GM12865 (cell line): ENCODE measurements at regions not wholly inside any gene's neighbourhood (a gene's known extent, or its start where the extent isn't known, plus 50 kb on each side); places are given as distances from the start of the nearest gene placed in this dataset.

Experiments
- DNase-seq: peaks from one replicate; pipeline ENCODE4 v3.0.0; 2010; ENCODE audit warnings: low read depth
- H3K4me3 ChIP-seq: 2 replicates; pipeline ENCODE4 v1.5.1; 2011; ENCODE audit warnings: mild to moderate bottlenecking, low read depth, low read length, control low read depth
- CTCF ChIP-seq: IDR thresholded peaks from 2 replicates; pipeline ENCODE4 v1.5.1; 2011; ENCODE audit warnings: low read length, control low read depth, low read depth, inconsistent platforms; ENCODE audit not compliant: insufficient read depth; ENCODE audit errors: missing control alignments

- DNase-seq = no peak
- no peak overlapping the region for H3K4me3 ChIP-seq
- no peak for TF ChIP-seq CTCF
These were observed 625.1 kb upstream of the PCDH15 start for GRCh38 chr10:55426138-55426537.

GRCh38 chr10:55410415-55410885, 609.4 kb upstream of the PCDH15 start:
- no peak for TF ChIP-seq CTCF
- no peak overlapping the region for H3K4me3 ChIP-seq
- no peak for DNase-seq

GRCh38 chr10:55404094-55404493, 603.1 kb upstream of the PCDH15 start:
- TF ChIP-seq CTCF = no peak
- no peak overlapping the region for H3K4me3 ChIP-seq
- DNase-seq = no peak

- H3K4me3 ChIP-seq = no peak overlapping the region
- no peak for DNase-seq
- no peak for TF ChIP-seq CTCF
These were observed 599.2 kb upstream of the PCDH15 start for GRCh38 chr10:55400075-55400849.

- no peak overlapping the region for H3K4me3 ChIP-seq
- TF ChIP-seq CTCF = no peak
- DNase-seq = no peak
These were observed 597.5 kb upstream of the PCDH15 start for GRCh38 chr10:55398497-55398882.

- no peak for DNase-seq
- H3K4me3 ChIP-seq = no peak overlapping the region
- no peak for TF ChIP-seq CTCF
These were observed 596.9 kb upstream of the PCDH15 start for GRCh38 chr10:55397777-55398496.
